ENCODE measurements at regions not wholly inside any gene's neighbourhood (a gene's known extent, or its start where the extent isn't known, plus 50 kb on each side); places are given as distances from the start of the nearest gene placed in this dataset.

GRCh38 chr15:96411056-96412031, 80.8 kb downstream of the NR2F2 start:
- Histone ChIP-seq H3K36me3 (ENCODE audit: control insufficient read depth in 2 of 2, extremely low read depth in 1 of 2, insufficient read depth in 2 of 2, low read length in 2 of 2) (no peaks in the 10 kb centered on the region), H3K9me1 (ENCODE audit: control insufficient read depth, extremely low read depth, insufficient read depth, low read length) (no peaks in the 10 kb centered on the region), H3K79me2 (ENCODE audit: control insufficient read depth, insufficient read depth, low read length) (no peaks in the 10 kb centered on the region), H3K27ac (ENCODE audit: control insufficient read depth, insufficient read depth, low read length) (no peak overlapping the region), H3K27me3 (ENCODE audit: control insufficient read depth, extremely low read depth, insufficient read depth, low read length) (peaks cover 86% of the 10 kb centered on the region), H3K9ac (ENCODE audit: control insufficient read depth, extremely low read depth, insufficient read depth, low read length) (no peak overlapping the region), H2AFZ (ENCODE audit: control insufficient read depth, low read length) (no peak overlapping the region), H3K4me2 (ENCODE audit: control insufficient read depth, extremely low read depth, insufficient read depth, low read depth, low read length) (no peak overlapping the region), H4K20me1 (ENCODE audit: control insufficient read depth, extremely low read depth, insufficient read depth, low read length) (no peaks in the 10 kb centered on the region), H3K4me1 (ENCODE audit: control insufficient read depth, extremely low read depth, insufficient read depth, low read length) (no peaks in the 10 kb centered on the region), H3K9me3 (ENCODE audit: control insufficient read depth, low read depth, low read length) (no peaks in the 10 kb centered on the region), H3K4me3 (ENCODE audit: control insufficient read depth in 2 of 3, extremely low read depth in 1 of 3, insufficient read depth in 2 of 3, low read depth in 1 of 3, low read length in 3 of 3) (no peak overlapping the region)
- dilution Hi-C loops (cut with MboI; ENCODE audit: extremely low pct_ligation_motif_present, low sequenced_read_pairs): no loop called here
- FAIRE-seq (no peak), DNase-seq (ENCODE audit: low read depth, low spot score) (no peak)
- TF ChIP-seq EZH2 (IDR thresholded peaks at IDR 0.05; ENCODE audit: low read length) (no peak), CTCF (optimal IDR thresholded peaks at IDR 0.05 in 1 of 3, IDR thresholded peaks at IDR 0.05 in 1 of 3, conservative IDR thresholded peaks at IDR 0.05 in 1 of 3; ENCODE audit: extremely low read depth in 1 of 3, insufficient read depth in 2 of 3, low read length in 3 of 3) (no peak)

GRCh38 chr15:96412045-96412905, 81.8 kb downstream of the NR2F2 start:
- Histone ChIP-seq H3K4me1 (ENCODE audit: control insufficient read depth, extremely low read depth, insufficient read depth, low read length) (peaks cover 3% of the 10 kb centered on the region), H3K4me3 (ENCODE audit: control insufficient read depth in 2 of 3, extremely low read depth in 1 of 3, insufficient read depth in 2 of 3, low read depth in 1 of 3, low read length in 3 of 3) (no peak overlapping the region), H3K27me3 (ENCODE audit: control insufficient read depth, extremely low read depth, insufficient read depth, low read length) (peaks cover 95% of the 10 kb centered on the region), H3K9me1 (ENCODE audit: control insufficient read depth, extremely low read depth, insufficient read depth, low read length) (no peaks in the 10 kb centered on the region), H3K27ac (ENCODE audit: control insufficient read depth, insufficient read depth, low read length) (no peak overlapping the region), H3K4me2 (ENCODE audit: control insufficient read depth, extremely low read depth, insufficient read depth, low read depth, low read length) (no peak overlapping the region), H2AFZ (ENCODE audit: control insufficient read depth, low read length) (no peak overlapping the region), H3K36me3 (ENCODE audit: control insufficient read depth in 2 of 2, extremely low read depth in 1 of 2, insufficient read depth in 2 of 2, low read length in 2 of 2) (no peaks in the 10 kb centered on the region), H4K20me1 (ENCODE audit: control insufficient read depth, extremely low read depth, insufficient read depth, low read length) (no peaks in the 10 kb centered on the region), H3K79me2 (ENCODE audit: control insufficient read depth, insufficient read depth, low read length) (no peaks in the 10 kb centered on the region), H3K9ac (ENCODE audit: control insufficient read depth, extremely low read depth, insufficient read depth, low read length) (no peak overlapping the region), H3K9me3 (ENCODE audit: control insufficient read depth, low read depth, low read length) (no peaks in the 10 kb centered on the region)
- FAIRE-seq (no peak), DNase-seq (ENCODE audit: low read depth, low spot score) (no peak)
- dilution Hi-C loops (cut with MboI; ENCODE audit: extremely low pct_ligation_motif_present, low sequenced_read_pairs): no loop called here
- no peak for TF ChIP-seq EZH2 (IDR thresholded peaks at IDR 0.05; ENCODE audit: low read length)
- TF ChIP-seq CTCF (optimal IDR thresholded peaks at IDR 0.05 in 1 of 3, IDR thresholded peaks at IDR 0.05 in 1 of 3, conservative IDR thresholded peaks at IDR 0.05 in 1 of 3; ENCODE audit: extremely low read depth in 1 of 3, insufficient read depth in 2 of 3, low read length in 3 of 3): no peak
